ENCODE measurements at regions not wholly inside any gene's neighbourhood (a gene's known extent, or its start where the extent isn't known, plus 50 kb on each side); places are given as distances from the start of the nearest gene placed in this dataset.

DNA sequence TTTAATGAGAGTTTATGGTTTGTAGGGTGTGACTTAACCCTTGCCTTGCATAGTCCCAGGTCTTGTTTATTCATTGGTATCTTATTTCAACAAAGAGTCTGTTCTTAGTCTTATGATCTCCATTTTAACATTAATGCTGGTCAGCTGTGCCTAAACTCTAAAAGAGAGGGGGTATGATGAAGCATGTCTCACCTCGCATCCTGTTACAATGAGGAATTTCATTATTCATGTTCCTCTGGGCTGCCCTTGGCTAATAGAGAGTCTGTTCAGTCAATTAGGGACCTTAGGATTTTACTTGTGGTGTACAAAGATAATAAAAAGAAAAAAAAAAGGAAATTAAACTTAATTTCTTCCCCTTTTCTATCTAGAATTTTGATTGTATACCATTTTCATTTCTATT lies 831.9 kb upstream of the CDH2 start:
- H3F3A ChIP-seq (ENCODE audit: control insufficient read depth, insufficient read depth): no peaks in the 10 kb centered on the region
- no peak overlapping the region for H3K4me3 ChIP-seq (ENCODE audit: low read length)
- no peaks in the 10 kb centered on the region for H3K9me2 ChIP-seq (replicated peaks; ENCODE audit: control insufficient read depth, low read length)
- H3K9me3 ChIP-seq (ENCODE audit: control insufficient read depth, insufficient read depth, low read length): no peaks in the 10 kb centered on the region
- no peaks in the 10 kb centered on the region for H3K36me3 ChIP-seq (ENCODE audit: control insufficient read depth, low read length)
- no peaks in the 10 kb centered on the region for H4K20me1 ChIP-seq (ENCODE audit: control insufficient read depth, insufficient read depth, low read depth, low read length)
- H3K4me2 ChIP-seq (ENCODE audit: low read length): no peak overlapping the region
- no peak overlapping the region for H3K27ac ChIP-seq (ENCODE audit: low read depth, low read length)
- H3K79me2 ChIP-seq (ENCODE audit: control insufficient read depth, low read length): no peaks in the 10 kb centered on the region
- TF ChIP-seq EZH2phosphoT487 (IDR thresholded peaks at IDR 0.05; ENCODE audit: borderline replicate concordance, low read length) (no peak), CTCF (IDR thresholded peaks at IDR 0.05; ENCODE audit: low read depth, low read length, poor library complexity, severe bottlenecking) (no peak)
- no peaks in the 10 kb centered on the region for H3K4me1 ChIP-seq (ENCODE audit: control insufficient read depth, low read length)
- no peaks in the 10 kb centered on the region for H3K27me3 ChIP-seq (ENCODE audit: control insufficient read depth, low read length)

GRCh38 chr18:29007986-29008654 lies 831.2 kb upstream of the CDH2 start:
- H3K4me3 ChIP-seq (ENCODE audit: low read length): no peak overlapping the region
- H3K27ac ChIP-seq (ENCODE audit: low read depth, low read length): no peak overlapping the region
- H3K4me2 ChIP-seq (ENCODE audit: low read length): no peak overlapping the region

DNA sequence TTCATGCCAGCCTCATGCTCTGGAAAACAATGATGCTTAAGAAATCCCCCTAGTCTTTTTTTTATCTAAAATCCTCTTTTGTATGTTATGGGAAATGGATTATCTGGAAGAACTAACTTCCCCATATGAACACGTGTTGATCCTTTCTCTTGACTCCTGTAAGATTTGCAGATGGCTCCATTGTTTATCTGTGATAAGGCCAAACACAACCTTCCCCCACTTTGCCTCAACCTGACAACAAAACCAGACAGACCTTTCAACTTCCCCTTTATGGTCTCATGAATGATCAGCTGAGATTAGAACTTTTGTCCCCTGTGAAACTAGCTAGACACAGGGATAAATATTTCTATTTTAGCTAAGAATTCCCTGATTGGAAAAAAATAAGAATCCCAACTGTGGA lies 828.0 kb upstream of the CDH2 start:
- H3K9me3 ChIP-seq (ENCODE audit: control insufficient read depth, insufficient read depth, low read length): no peaks in the 10 kb centered on the region; the same call in 1 of the 2 replicates
- no peaks in the 10 kb centered on the region for H4K20me1 ChIP-seq (ENCODE audit: control insufficient read depth, insufficient read depth, low read depth, low read length)
- no peaks in the 10 kb centered on the region for H3K36me3 ChIP-seq (ENCODE audit: control insufficient read depth, low read length)
- no peak overlapping the region for H3K27ac ChIP-seq (ENCODE audit: low read depth, low read length)
- no peaks in the 10 kb centered on the region for H3F3A ChIP-seq (ENCODE audit: control insufficient read depth, insufficient read depth)
- no peaks in the 10 kb centered on the region for H3K27me3 ChIP-seq (ENCODE audit: control insufficient read depth, low read length)
- H3K79me2 ChIP-seq (ENCODE audit: control insufficient read depth, low read length): no peaks in the 10 kb centered on the region
- H3K4me3 ChIP-seq (ENCODE audit: low read length): no peak overlapping the region
- no peaks in the 10 kb centered on the region for H3K9me2 ChIP-seq (replicated peaks; ENCODE audit: control insufficient read depth, low read length)
- no peaks in the 10 kb centered on the region for H3K4me1 ChIP-seq (ENCODE audit: control insufficient read depth, low read length)
- H3K4me2 ChIP-seq (ENCODE audit: low read length): no peak overlapping the region
- no peak for TF ChIP-seq CTCF (IDR thresholded peaks at IDR 0.05; ENCODE audit: low read depth, low read length, poor library complexity, severe bottlenecking)
- no peak for TF ChIP-seq EZH2phosphoT487 (IDR thresholded peaks at IDR 0.05; ENCODE audit: borderline replicate concordance, low read length)

More at GRCh38 chr18:29007986-29008654, 831.2 kb upstream of the CDH2 start:
- Histone ChIP-seq H3K4me1 (ENCODE audit: control insufficient read depth, low read length) (no peaks in the 10 kb centered on the region), H3K9me3 (ENCODE audit: control insufficient read depth, insufficient read depth, low read length) (no peaks in the 10 kb centered on the region), H4K20me1 (ENCODE audit: control insufficient read depth, insufficient read depth, low read depth, low read length) (no peaks in the 10 kb centered on the region), H3F3A (ENCODE audit: control insufficient read depth, insufficient read depth) (no peaks in the 10 kb centered on the region), H3K36me3 (ENCODE audit: control insufficient read depth, low read length) (no peaks in the 10 kb centered on the region), H3K79me2 (ENCODE audit: control insufficient read depth, low read length) (no peaks in the 10 kb centered on the region), H3K27me3 (ENCODE audit: control insufficient read depth, low read length) (no peaks in the 10 kb centered on the region), H3K9me2 (replicated peaks; ENCODE audit: control insufficient read depth, low read length) (no peaks in the 10 kb centered on the region)
- no peak for TF ChIP-seq EZH2phosphoT487 (IDR thresholded peaks at IDR 0.05; ENCODE audit: borderline replicate concordance, low read length)
- TF ChIP-seq CTCF (IDR thresholded peaks at IDR 0.05; ENCODE audit: low read depth, low read length, poor library complexity, severe bottlenecking): no peak

Measured in DOHH2 (cell line).